HG03457 (cell line): ENCODE measurements at regions not wholly inside any gene's neighbourhood (a gene's known extent, or its start where the extent isn't known, plus 50 kb on each side); places are given as distances from the start of the nearest gene placed in this dataset.
"Not testable (repeated sequence)": the region's sequence is repeated elsewhere in the genome, so short reads cannot be mapped to it uniquely, and the experiment has no call there.

Experiments
- ATAC-seq: cut with Tn5 transposase; IDR thresholded peaks from one replicate; pipeline ENCODE4 v1.9.1; 2021; ENCODE audit warnings: moderate number of reproducible peaks; ENCODE audit not compliant: unreplicated experiment

DNA sequence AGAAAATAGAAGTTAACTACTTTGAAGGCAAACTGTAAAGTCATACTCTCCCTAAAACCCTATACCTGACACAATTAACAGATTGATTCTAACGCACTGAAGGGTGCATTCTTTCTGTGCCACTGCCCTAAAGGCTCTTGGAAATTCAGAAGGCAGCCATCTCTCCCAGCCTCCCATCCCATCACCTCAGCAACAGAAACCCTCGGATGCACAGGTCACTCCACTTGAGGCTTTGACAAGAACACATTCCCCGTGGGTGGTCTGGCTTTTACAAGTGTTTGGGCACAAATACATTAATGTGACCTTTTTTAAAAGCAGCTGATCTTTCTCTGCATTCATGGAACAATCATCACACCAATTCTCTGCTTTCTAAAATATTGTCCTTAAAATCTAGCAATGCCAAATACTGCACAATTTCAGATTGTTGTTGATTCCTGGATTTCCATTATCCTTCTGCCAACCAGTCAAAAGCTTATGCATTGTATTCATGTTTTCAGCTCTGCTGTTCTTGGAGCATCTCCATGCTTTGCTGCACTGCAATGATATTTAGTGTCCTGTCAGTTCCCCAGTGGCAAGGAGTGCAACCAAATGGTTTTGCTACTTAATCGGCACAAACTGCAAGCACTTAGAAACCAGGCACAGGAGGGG is 175.6 kb downstream of the TMEM161B start:
- no peak for ATAC-seq

DNA sequence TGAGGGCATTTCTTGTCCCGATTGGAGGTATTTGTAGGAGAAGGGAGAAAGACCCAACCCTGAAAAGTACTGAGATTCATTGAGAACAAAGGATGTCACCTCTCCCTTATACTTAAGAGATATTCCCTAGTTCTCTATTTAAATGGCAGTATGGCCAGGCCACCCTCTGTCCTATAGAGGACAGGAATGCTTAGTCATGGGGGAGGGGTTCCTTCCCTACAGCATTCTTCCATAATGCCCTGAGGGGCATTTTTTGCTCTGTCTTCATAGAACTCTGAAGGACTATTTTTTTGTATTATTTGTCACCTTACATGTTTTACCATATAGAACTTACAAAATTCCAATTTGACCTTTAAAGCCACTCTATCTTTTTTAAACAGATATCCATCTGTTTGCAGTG is 176.3 kb downstream of the TMEM161B start:
- no peak for ATAC-seq

DNA sequence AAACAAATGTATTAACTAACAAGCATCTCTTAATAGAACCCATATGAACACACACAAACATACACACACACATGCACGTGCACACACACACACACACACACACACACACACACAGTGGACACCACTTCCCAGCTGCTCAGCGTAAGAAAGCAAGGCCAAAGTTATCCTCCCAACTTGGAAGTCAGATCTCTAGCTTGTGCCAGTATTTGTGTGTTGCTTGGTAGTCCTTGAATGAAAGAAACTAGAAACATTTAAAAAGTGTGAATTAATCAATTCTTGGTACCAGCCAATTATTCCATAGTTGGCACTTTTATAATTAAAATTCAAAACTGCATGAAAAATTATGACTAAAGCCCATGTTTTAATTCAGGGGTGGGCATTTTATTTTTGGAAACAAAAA is 178.1 kb downstream of the TMEM161B start:
- ATAC-seq, result no peak

DNA sequence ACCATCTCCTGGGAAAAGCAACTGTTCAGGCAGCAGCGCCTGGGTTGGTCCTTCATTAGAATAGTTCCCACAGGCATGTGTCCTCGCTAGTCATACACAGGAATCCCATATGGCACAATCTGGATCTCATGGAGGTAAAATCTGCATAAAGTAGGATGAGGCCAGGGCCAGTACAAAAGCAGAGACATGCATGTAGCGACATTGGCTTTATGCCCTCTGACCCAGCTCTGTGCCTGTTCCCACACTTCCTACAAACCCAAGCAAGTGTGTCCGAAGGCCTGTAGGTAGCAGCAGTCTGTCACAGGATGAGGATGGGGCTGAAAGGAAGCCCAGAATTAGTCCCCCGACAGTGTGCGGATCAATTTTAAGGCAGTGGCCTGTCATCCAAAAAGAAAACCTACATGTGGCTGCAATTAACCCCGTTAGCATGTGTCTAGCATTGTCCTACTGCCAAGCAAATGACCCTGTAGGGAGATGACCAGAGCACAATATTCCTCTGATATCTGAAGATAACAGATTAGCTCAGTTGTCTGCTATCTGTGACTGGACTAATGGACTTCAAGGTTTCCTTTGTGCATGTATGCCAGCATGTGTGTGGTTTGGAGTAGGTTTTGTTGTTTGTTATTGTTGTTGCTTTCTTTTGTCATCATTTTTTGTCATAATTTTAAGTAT is 178.8 kb downstream of the TMEM161B start:
- no peak for ATAC-seq

DNA sequence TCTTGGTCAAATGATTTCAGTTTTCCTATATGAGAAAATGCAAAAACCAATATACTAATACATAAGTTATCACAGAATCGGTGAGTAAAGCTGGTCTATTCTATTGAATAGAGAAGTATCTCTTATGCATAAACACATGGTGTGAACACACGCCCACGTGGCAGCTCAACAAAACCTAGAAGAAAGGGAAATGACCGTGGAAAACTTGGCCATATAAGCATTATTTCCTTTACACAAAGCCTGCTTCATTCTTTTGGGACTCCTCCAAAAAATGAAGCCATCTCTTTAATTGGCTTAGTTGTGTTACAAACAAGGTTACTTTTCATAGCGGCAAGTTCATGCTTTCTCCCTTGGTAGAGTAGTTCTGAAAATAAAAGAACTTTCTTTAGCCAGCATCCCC is 183.2 kb downstream of the TMEM161B start:
- no peak for ATAC-seq

DNA sequence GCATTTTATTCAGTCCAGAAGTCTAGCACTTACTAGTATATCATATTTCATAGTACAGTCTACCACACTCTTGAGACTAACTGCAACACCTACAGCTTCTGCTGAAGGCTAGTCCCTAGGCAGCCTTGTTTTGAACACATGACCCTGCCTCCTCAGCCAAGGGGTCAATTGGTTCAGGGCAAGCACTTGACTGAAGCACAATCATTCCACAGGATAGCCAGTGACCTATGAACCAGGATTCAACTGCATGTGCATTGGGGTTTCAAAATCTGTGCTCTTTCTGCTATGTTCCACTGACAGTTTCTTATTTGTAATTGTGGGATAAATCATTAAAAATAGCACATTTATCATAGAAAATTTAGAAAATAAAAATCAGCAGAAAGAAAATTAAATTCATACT is 186.8 kb downstream of the TMEM161B start:
- ATAC-seq, result no peak

DNA sequence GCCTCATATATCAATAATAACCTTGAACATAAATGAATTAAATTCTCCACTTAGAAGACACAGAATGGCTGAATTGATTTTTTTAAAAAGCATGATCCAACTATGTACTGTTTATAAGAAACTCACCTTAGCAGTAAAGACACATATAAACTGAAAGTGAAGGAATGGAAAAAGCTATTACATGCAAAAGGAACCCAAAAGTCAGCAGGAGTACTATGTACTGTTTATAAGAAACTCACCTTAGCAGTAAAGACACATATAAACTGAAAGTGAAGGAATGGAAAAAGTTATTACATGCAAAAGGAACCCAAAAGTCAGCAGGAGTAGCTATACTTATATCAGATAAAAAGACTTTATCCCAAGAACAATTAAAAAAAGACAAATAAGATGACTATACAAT is 204.8 kb downstream of the TMEM161B start:
- no peak for ATAC-seq

DNA sequence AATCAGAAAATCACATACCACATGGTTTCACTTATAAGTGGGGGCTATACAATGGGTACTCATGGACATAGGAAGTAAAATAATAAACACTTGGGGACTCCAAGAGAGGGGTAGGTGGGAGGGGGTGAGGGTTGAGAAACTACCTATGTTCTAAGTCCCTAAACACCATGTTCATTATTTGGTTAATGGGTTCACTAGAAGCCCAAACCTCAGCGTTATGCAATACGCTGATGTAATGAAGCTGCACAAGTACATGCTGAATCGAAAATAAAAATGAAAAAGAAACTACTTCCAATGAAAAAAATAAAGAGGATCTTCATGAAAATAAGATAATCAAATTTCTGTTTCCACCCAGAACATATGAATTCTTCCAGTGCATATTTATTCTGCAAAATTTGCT is 208.5 kb downstream of the TMEM161B start:
- ATAC-seq, result no peak

DNA sequence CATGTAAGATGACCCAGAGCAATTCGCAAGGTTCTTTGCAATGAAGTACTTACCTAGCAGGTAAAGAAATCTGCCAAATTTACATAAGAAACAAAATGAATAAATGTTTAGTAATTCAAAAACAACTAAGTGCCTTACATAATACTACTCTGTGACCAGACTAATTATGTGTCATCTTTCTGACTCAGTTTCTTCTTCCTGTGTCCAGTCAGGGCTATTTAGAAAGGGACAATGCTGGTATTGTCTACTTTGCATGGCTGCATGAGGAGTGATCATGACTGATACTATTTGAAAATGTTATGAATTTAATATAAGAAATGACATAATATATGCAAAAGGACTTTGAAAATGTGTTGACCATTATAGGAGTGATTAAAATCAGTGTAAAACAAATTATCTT is 210.0 kb downstream of the TMEM161B start:
- no peak for ATAC-seq

DNA sequence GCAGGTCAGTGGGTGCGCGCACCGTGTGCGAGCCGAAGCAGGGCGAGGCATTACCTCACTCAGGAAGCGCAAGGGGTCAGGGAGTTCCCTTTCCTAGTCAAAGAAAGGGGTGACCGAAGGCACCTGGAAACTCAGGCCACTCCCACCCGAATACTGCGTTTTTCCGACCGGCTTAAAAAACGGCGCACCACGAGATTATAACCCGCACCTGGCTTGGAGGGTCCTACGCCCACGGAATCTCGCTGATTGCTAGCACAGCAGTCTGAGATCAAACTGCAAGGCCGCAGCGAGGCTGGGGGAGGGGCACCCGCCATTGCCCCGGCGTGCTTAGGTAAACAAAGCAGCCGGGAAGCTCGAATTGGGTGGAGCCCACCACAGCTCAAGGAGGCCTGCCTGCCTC is 216.2 kb downstream of the TMEM161B start:
- not testable (repeated sequence) for ATAC-seq

DNA sequence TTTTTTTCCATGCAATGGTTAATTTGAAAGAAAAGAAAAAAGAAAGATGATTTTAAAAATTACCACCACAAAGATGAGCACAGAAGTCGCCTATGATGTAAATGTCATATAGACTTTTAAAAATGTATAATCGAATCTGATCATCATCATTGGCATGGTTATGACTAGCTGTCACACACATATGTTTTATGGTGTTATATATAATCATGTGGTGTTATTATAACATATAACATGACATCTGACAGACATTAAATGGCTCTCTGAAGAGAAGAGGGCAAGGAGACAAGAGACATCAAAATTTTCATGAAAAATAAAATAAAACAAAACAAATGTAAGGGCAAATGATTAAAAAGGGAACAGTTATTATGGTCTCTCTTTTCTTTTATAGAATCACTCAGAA is 217.5 kb downstream of the TMEM161B start:
- no peak for ATAC-seq

DNA sequence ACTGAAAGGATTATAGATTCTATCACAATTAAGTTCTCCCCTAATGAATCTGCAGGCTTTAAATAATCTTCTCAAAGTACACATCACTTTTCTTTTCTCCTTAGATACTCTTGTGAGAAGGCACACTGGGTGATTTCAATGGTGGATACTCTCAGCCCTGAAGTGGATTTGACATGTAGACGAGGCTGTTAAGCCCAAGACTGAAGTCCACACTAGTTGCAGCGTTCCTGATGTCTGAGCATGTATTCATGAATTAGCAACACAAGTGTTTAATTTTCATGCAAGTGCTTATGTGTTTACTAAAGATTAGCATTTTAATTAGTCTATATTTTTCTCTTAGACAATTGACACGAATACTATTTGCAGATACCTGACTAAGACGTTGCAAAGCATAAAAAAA is 218.9 kb downstream of the TMEM161B start:
- ATAC-seq, result no peak

DNA sequence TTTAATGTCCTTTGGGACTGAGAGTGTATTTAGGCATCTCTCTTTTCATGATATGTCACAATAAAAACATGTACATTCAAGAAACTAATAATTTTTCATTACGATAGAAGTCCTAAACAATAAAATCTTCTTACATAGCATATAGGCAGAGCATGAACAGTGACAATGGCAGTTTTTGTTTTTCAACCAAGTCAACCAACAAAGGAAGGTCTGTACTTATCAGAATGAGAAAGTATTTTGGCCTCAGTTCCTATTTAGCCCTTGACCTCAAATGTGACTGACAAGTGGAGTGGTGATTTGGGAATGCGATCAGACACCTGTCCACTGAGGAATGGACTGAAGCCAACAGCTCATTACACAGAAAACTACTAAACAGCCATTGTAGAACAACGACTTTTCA is 219.5 kb downstream of the TMEM161B start:
- no peak for ATAC-seq

DNA sequence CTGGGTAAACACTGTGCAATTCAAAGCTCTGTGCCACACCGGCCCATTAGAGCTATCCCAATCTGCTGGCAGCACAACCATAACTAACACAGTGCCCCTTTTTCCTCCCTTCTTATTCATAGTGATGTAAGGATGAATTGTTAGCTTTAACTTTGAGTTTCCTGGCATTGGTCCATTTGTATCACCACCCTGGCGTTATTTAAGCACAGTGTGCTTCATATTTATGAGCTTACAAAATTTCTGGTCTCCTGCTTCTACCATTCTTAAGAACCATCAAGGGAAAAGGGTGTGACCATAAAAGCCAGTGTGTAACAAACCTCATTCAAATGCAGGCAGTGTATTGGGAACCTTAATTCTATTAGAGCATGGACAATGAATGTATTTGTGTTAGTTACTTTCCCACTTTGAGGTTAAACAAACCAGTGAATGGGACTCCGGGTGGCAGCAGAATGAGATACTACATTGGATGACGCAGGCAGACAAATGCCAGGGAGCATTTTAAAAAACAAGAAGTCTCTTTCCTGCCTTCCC is 222.6 kb downstream of the TMEM161B start:
- ATAC-seq, result no peak

DNA sequence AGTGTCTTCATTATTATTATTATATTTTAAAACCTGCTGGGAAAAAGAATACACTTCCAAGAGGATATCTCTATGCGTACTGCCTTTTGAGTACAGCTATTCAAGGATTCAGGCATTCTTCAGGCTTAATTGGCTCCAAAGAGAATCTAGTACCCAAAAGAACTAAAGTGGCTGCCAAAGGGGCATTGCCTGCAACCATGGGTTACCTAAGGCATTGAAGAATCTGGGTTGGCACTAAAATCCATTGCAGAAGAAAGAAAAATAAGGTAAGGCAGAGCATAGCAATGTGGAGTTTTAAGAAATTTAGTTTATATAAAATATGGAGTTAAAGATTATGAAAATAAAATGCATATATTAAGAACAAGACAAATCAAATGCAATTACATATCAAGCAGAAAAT is 223.5 kb downstream of the TMEM161B start:
- no peak for ATAC-seq

DNA sequence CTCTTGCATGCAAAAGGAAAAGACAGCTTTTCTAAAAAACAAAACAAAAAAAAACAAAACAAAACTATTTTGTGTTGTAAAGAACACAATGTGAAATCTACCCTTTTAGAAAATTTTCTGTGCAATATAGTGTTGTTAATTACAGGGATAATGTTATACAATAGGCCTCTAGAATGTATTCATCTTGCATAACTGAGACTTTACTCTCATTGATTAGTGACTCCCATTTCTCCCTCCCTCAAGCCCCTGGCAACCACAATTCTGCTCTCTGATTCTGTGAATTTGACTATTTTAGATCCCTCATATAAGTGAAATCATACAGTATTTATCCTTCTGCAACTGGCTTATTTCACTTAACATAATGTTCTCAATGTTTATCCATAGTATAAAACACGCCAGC is 234.1 kb downstream of the TMEM161B start:
- ATAC-seq, result no peak

DNA sequence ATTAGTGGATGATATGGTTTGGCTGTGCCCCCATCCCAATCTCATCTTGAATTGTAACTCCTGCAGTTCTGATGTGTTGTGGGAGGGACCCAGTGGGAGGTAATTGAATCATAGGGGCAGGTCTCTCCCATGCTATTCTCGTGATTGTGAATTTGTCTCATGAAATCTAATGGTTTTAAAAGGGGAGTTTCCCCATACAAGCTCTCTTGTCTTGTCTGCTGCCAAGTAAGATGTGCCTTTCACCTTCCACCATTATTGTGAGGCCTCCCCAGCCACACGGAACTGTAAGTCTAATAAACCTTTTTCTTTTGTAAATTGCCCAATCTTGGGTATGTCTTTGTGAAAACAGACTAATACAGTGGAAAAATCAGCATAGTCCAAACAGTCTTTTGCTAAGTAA is 235.5 kb downstream of the TMEM161B start:
- ATAC-seq, result no peak

DNA sequence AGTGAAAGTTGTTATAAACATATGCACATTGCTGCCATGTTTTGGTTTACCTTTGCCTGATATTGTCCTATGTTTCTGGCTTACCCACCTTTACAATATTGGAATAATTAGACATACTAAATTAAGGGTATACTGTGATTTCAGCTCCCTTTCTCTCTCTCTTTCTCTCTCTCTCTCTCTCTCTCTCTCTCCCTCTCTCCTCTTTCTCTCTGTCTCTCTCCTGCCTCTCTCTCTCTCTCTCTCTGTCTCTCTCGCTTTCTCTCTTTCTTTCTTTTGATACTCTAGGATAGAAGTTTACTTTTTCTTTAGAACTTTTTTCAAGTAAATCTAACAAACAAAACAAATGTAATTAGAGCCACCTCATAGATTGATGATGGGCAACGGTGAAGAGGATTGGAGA is 239.6 kb downstream of the TMEM161B start:
- ATAC-seq, result no peak

DNA sequence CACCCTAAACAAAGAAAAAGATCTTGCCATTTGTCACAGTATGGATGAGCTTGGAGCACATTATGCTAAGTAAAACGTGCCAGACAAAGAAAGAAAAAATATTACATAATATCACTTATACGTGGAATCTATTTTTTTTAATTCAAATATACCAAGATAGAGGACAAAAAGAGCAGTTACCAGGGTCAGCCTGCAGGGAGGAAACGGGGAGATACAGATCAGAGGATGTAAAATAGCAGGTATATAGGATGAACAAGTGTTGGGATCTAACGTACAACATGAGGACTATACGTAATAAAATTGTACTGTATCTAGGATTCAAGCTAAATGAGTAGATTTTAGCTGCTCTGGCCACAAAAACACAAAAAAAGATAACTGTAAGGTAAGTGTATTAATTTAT is 247.5 kb downstream of the TMEM161B start:
- ATAC-seq, result no peak

DNA sequence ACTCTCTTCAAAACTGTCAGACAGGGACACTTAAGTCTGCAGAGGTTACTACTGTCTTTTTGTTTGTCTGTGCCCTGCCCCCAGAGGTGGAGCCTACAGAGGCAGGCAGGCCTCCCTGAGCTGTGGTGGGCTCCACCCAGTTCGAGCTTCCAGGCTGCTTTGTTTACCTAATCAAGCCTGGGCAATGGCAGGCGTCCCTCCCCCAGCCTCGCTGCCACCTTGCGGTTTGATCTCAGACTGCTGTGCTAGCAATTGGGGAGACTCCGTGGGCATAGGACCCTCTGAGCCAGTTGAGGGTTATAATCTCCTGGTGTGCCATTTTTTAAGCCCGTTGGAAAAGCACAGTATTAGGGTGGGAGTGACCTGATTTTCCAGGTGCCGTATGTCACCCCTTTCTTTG is 253.7 kb downstream of the TMEM161B start:
- not testable (repeated sequence) for ATAC-seq

DNA sequence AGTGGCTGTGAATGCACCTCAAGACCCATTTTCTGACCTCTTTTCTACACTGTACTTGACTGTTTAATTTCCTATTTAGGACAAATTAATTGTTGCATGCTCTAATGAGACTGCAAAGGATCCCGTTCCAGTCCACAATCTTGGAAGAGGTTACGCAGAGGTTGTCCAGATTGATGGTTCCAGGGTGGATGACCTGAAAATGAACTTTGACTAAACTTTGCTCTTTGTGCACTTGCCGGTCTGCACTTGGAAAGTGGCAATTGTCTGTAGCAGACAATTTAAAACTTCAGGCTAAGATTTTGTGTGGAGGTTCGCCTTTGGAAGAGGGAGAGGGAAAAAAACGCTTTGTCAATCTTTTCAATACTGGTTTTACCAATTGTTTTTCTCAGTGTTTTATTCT is 267.8 kb downstream of the TMEM161B start:
- ATAC-seq, result no peak

DNA sequence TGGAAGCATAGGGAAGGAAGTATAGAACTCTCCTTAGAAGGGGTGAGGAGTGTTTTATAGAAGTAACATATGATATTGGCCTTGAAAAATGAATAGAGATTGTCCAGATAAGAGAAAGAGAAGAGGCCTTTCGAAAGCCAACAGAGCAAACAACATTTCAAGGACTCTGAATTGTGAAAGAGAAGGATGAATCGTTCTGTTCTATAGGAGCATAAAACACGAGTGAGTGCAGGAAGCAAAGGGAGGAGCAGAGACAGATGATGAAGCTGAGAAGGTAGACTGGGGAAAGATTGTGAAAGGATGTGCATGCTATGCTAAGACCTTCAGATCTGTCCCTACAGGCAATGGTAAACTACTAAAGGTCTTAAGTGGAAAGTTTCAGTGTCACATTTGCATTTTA is 271.0 kb downstream of the TMEM161B start:
- ATAC-seq, result no peak

DNA sequence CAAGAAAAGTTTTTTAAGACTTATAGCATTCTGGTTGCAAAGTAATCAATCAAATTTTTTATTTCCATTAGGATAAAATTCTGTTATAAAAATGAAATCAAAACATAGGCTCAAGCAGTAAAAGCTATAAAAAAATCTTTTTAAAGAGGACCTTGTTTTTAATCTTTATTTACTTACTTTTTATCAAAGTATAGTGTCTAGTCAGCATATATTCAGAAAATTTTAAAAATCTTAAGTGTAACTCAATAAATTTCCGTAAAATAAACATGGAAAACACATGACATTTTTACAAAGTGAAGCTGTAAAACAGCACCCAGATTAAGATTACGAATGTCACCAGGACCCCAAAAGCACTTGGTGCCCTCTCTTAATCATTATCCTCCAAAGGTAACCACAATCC is 302.4 kb downstream of the TMEM161B start:
- ATAC-seq, result no peak
